SK-N-SH (cell line): ENCODE measurements at regions not wholly inside any gene's neighbourhood (a gene's known extent, or its start where the extent isn't known, plus 50 kb on each side); places are given as distances from the start of the nearest gene placed in this dataset.

Source experiments
- CTCF ChIP-seq: fragments of 200-600 bp; sonication (generic); IDR thresholded peaks from 2 replicates; pipeline ENCODE4 v1.6.1; 2017; ENCODE audit warnings: antibody characterized with exemption, mild to moderate bottlenecking, moderate library complexity
- ELF1 ChIP-seq: IDR thresholded peaks from 2 replicates; pipeline ENCODE4 v1.4.0; 2012
- EP300 ChIP-seq, 2 experiments: IDR thresholded peaks; 2 replicates each; pipeline versions ENCODE4 v1.4.0 to v1.6.1; 2012; ENCODE audit warnings: borderline replicate concordance in 1 of 2, low read depth in 1 of 2, low read length in 1 of 2
- FOSL2 ChIP-seq: IDR thresholded peaks from 2 replicates; pipeline ENCODE4 v1.4.0; 2012; ENCODE audit warnings: low read depth, mild to moderate bottlenecking, moderate library complexity, borderline replicate concordance
- FOXM1 ChIP-seq: IDR thresholded peaks from 2 replicates; pipeline ENCODE4 v1.4.0; 2012; ENCODE audit warnings: low read depth, mild to moderate bottlenecking
- GATA2 ChIP-seq: sonication (generic); formaldehyde crosslinking; IDR thresholded peaks from 2 replicates; pipeline ENCODE4 v1.5.0; 2020; ENCODE audit warnings: mild to moderate bottlenecking, missing genetic modification reagents
- MAX ChIP-seq: IDR thresholded peaks from 2 replicates; pipeline ENCODE4 v1.4.0; 2012; ENCODE audit warnings: low read depth
- SMC3 ChIP-seq: IDR thresholded peaks from 2 replicates; pipeline ENCODE4 v1.6.1; 2012; ENCODE audit warnings: low read depth, low read length, improper control_type of control experiment
- TAF1 ChIP-seq: IDR thresholded peaks from 2 replicates; pipeline ENCODE4 v1.6.1; 2012; ENCODE audit warnings: low read depth, mild to moderate bottlenecking, low read length, moderate library complexity, borderline replicate concordance
- YY1 ChIP-seq: IDR thresholded peaks from 2 replicates; pipeline ENCODE4 v1.4.0; 2012; ENCODE audit warnings: low read depth, mild to moderate bottlenecking

GRCh38 chr5:79183617-79184016 lies 52.3 kb upstream of the JMY start:
- no peak for TF ChIP-seq EP300 (IDR thresholded peaks at IDR 0.05; ENCODE audit: borderline replicate concordance in 1 of 2, low read depth in 1 of 2, low read length in 1 of 2)
- no peak for TF ChIP-seq YY1
- no peak for TF ChIP-seq MAX
- TF ChIP-seq CTCF = no peak
- no peak for TF ChIP-seq TAF1
- TF ChIP-seq SMC3 = no peak
- TF ChIP-seq ELF1 = no peak
- TF ChIP-seq GATA2 (CRISPR knock-in tag) = no peak
- TF ChIP-seq FOXM1 = no peak
- TF ChIP-seq FOSL2 = no peak
